DND-41 (cell line): ENCODE measurements at regions not wholly inside any gene's neighbourhood (a gene's known extent, or its start where the extent isn't known, plus 50 kb on each side); places are given as distances from the start of the nearest gene placed in this dataset.

ENCODE experiments used
- ATAC-seq: fragments of 200-7000 bp; cut with Tn5 transposase; 3 replicates; pipeline ENCODE4 v1.9.1; 2021; ENCODE audit warnings: low read depth; ENCODE audit not compliant: insufficient read depth
- DNase-seq: peaks from one replicate; pipeline ENCODE4 v3.0.0-alpha.2; 2020
- H2AFZ ChIP-seq: 2 replicates; pipeline ENCODE4 v1.6.0; 2012; ENCODE audit warnings: low read depth, low read length
- H3K27ac ChIP-seq: 2 replicates; pipeline ENCODE4 v1.5.1; 2012; ENCODE audit warnings: low read length, inconsistent platforms
- H3K27me3 ChIP-seq: fragments of 200-600 bp; sonication (generic); 2 replicates; pipeline ENCODE4 v1.6.0; 2012; ENCODE audit warnings: low read length, mild to moderate bottlenecking, inconsistent platforms; ENCODE audit not compliant: insufficient read depth, poor library complexity
- H3K36me3 ChIP-seq: 2 replicates; pipeline ENCODE4 v1.5.1; 2012; ENCODE audit warnings: low read length, inconsistent platforms; ENCODE audit not compliant: insufficient read depth
- H3K4me1 ChIP-seq: 2 replicates; pipeline ENCODE4 v1.5.1; 2012; ENCODE audit warnings: mild to moderate bottlenecking, low read length; ENCODE audit not compliant: insufficient read depth
- H3K4me2 ChIP-seq: 2 replicates; pipeline ENCODE4 v1.6.0; 2012; ENCODE audit warnings: mild to moderate bottlenecking, moderate library complexity, low read length, inconsistent platforms; ENCODE audit not compliant: insufficient read depth
- H3K4me3 ChIP-seq, 2 experiments: fragments of 200-600 bp in 1 of 2; shearing (Covaris generic) in 1 of 2; 2 replicates each; pipeline ENCODE4 v1.5.1; 2012 to 2016; ENCODE audit warnings: inconsistent platforms in 2 of 2, low read length in 2 of 2, mild to moderate bottlenecking in 2 of 2, low read depth in 1 of 2, moderate library complexity in 1 of 2
- H3K79me2 ChIP-seq: 2 replicates; pipeline ENCODE4 v1.6.0; 2012; ENCODE audit warnings: low read length, inconsistent platforms; ENCODE audit not compliant: insufficient read depth
- H3K9ac ChIP-seq: 2 replicates; pipeline ENCODE4 v1.6.0; 2012; ENCODE audit warnings: low read depth, mild to moderate bottlenecking, inconsistent platforms, low read length, moderate library complexity
- H3K9me3 ChIP-seq: 2 replicates; pipeline ENCODE4 v1.5.1; 2012; ENCODE audit warnings: low read length, moderate library complexity, mild to moderate bottlenecking, inconsistent platforms; ENCODE audit not compliant: insufficient read depth, severe bottlenecking
- H4K20me1 ChIP-seq: 2 replicates; pipeline ENCODE4 v1.6.0; 2012; ENCODE audit warnings: low read length; ENCODE audit not compliant: insufficient read depth
- EZH2 ChIP-seq: IDR thresholded peaks from 3 replicates; pipeline ENCODE4 v1.6.1; 2012; ENCODE audit warnings: borderline replicate concordance, low read depth, mild to moderate bottlenecking, moderate library complexity, low read length, inconsistent platforms; ENCODE audit not compliant: severe bottlenecking
- TF ChIP-seq, protein P1 (sequence below): IDR thresholded peaks from 2 replicates; pipeline ENCODE4 v1.5.1; 2012; ENCODE audit warnings: borderline replicate concordance, low read length, moderate library complexity, mild to moderate bottlenecking; ENCODE audit not compliant: poor library complexity, severe bottlenecking; ENCODE audit errors: extremely low read depth

DNA sequence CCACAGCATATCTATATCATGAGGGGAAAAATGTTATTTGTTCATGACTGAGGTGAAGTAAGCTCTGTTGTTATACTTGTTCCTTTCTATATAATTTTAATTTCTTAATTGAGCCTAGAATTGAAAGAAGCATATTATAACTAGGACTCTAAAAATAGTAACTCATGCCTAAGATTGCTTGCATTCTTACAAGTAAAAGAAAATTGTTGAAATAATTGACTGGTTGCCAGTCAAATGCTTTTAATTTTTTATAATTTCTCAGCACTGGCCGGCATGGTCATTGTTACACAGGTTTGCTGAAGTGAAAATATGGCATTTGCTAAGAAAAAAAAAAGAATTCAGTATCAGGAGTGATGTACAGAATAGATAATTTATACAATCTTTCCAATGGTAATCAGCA lies 104.8 kb downstream of the GASK1B start:
- DNase-seq (no peak), ATAC-seq (no peak)
- H3K9me3 ChIP-seq: no peaks in the 10 kb centered on the region
- H3K27me3 ChIP-seq: no peaks in the 10 kb centered on the region
- no peak overlapping the region for H3K9ac ChIP-seq
- H3K79me2 ChIP-seq: no peaks in the 10 kb centered on the region
- H3K4me3 ChIP-seq: no peak overlapping the region
- no peaks in the 10 kb centered on the region for H4K20me1 ChIP-seq
- H3K4me2 ChIP-seq: no peak overlapping the region
- TF ChIP-seq EZH2: no peak
- TF ChIP-seq, protein P1, sequence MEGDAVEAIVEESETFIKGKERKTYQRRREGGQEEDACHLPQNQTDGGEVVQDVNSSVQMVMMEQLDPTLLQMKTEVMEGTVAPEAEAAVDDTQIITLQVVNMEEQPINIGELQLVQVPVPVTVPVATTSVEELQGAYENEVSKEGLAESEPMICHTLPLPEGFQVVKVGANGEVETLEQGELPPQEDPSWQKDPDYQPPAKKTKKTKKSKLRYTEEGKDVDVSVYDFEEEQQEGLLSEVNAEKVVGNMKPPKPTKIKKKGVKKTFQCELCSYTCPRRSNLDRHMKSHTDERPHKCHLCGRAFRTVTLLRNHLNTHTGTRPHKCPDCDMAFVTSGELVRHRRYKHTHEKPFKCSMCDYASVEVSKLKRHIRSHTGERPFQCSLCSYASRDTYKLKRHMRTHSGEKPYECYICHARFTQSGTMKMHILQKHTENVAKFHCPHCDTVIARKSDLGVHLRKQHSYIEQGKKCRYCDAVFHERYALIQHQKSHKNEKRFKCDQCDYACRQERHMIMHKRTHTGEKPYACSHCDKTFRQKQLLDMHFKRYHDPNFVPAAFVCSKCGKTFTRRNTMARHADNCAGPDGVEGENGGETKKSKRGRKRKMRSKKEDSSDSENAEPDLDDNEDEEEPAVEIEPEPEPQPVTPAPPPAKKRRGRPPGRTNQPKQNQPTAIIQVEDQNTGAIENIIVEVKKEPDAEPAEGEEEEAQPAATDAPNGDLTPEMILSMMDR: no peak
- H3K36me3 ChIP-seq: no peaks in the 10 kb centered on the region
- no peak overlapping the region for H2AFZ ChIP-seq
- no peak overlapping the region for H3K27ac ChIP-seq
- no peaks in the 10 kb centered on the region for H3K4me1 ChIP-seq

DNA sequence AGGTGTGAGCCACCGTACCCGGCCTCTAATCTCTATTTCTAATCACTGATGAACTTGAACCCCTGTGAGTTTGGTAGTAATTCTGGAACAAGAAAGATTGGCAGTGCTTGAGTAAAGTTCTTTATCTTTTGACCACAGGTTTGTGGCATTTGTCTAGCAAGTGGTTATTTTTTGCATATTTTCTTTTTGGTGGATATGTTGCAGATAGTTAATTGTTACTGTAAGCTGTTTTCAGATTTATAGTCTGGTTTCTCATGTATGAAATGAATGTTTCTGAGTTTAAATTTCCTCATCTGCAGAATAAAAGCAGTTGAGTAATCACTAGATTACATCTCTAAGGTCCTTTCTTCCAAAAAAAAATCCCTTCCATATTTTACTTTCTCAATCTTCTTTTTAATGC lies 105.2 kb downstream of the GASK1B start:
- no peak overlapping the region for H3K27ac ChIP-seq
- H3K79me2 ChIP-seq: no peaks in the 10 kb centered on the region
- no peak for ATAC-seq
- no peaks in the 10 kb centered on the region for H3K9me3 ChIP-seq
- TF ChIP-seq, protein P1: no peak
- TF ChIP-seq EZH2: no peak
- H3K4me3 ChIP-seq: no peak overlapping the region
- H3K27me3 ChIP-seq: no peaks in the 10 kb centered on the region
- no peaks in the 10 kb centered on the region for H3K36me3 ChIP-seq
- H4K20me1 ChIP-seq: no peaks in the 10 kb centered on the region
- H3K4me2 ChIP-seq: no peak overlapping the region
- H3K4me1 ChIP-seq: no peaks in the 10 kb centered on the region
- H2AFZ ChIP-seq: no peak overlapping the region
- no peak for DNase-seq
- no peak overlapping the region for H3K9ac ChIP-seq

DNA sequence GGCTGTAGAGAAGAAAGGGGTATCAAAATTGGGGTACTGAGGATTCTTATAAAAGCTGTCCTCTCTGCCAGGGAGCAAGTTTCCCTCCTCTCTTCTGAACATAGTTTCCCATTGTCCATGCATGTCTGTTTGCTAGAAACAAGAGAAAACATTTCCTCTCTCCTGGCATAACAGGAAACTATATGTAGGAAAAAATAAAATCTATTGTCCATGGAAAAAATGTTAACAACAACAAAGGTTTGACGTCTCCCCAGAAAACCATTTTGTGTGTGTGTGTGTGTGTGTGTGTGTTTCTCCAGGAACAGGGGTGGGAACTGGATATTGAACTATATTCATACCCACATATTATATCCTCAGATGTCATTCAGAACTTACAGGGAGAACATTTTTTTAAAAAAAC lies 107.2 kb downstream of the GASK1B start:
- no peaks in the 10 kb centered on the region for H3K79me2 ChIP-seq
- TF ChIP-seq, protein P1: no peak
- TF ChIP-seq EZH2: no peak
- no peak overlapping the region for H3K4me2 ChIP-seq
- DNase-seq: no peak
- no peaks in the 10 kb centered on the region for H4K20me1 ChIP-seq
- no peaks in the 10 kb centered on the region for H3K4me1 ChIP-seq
- ATAC-seq: no peak
- no peak overlapping the region for H2AFZ ChIP-seq
- no peak overlapping the region for H3K4me3 ChIP-seq
- H3K27me3 ChIP-seq: no peaks in the 10 kb centered on the region
- H3K27ac ChIP-seq: no peak overlapping the region
- no peaks in the 10 kb centered on the region for H3K9me3 ChIP-seq
- no peaks in the 10 kb centered on the region for H3K36me3 ChIP-seq
- H3K9ac ChIP-seq: no peak overlapping the region

DNA sequence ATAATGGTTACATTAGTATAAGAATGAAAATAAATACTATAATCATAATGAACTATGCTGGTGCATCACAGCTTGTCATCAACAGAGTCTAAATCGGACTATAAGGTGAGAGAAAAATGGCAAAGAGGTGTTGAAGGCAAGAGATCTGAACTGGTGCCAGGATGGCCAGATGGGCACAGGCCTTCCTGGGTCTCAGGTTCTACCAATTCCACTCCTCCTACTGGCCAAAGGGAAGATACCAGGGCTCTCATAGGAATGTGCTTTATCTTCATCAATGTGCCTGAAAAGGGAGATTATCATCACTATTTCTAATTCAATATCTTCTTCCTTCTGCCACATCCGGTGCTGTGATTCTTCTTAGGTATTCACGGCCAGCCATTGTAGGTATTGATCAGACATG lies 107.6 kb downstream of the GASK1B start:
- no peak for DNase-seq
- Histone ChIP-seq H4K20me1 (no peaks in the 10 kb centered on the region), H3K4me3 (no peak overlapping the region), H3K27ac (no peak overlapping the region), H3K4me2 (no peak overlapping the region), H3K4me1 (no peaks in the 10 kb centered on the region), H3K79me2 (no peaks in the 10 kb centered on the region), H3K27me3 (no peaks in the 10 kb centered on the region), H3K9ac (no peak overlapping the region), H3K36me3 (no peaks in the 10 kb centered on the region), H3K9me3 (no peaks in the 10 kb centered on the region), H2AFZ (no peak overlapping the region)
- TF ChIP-seq EZH2: no peak
- TF ChIP-seq, protein P1: no peak
- no peak for ATAC-seq
